ENCODE measurements at regions not wholly inside any gene's neighbourhood (a gene's known extent, or its start where the extent isn't known, plus 50 kb on each side); places are given as distances from the start of the nearest gene placed in this dataset.

- Histone ChIP-seq H3K9me3 (ENCODE audit: control insufficient read depth in 4 of 4, low read length in 3 of 4) (no peaks in the 10 kb centered on the region), H3K9ac (ENCODE audit: low read depth in 1 of 2, low read length in 2 of 2) (no peak overlapping the region), H3K4me1 (ENCODE audit: control insufficient read depth in 4 of 4, insufficient read depth in 4 of 4, low read length in 3 of 4) (no peaks in the 10 kb centered on the region), H3K4me3 (ENCODE audit: low read depth in 1 of 3, low read length in 3 of 3) (no peak overlapping the region), H3K36me3 (ENCODE audit: control insufficient read depth in 4 of 4, insufficient read depth in 3 of 4, low read depth in 1 of 4, low read length in 3 of 4) (no peaks in the 10 kb centered on the region), H3K27ac (ENCODE audit: low read depth in 1 of 2, low read length in 2 of 2) (no peak overlapping the region), H3K27me3 (ENCODE audit: control insufficient read depth in 4 of 4, insufficient read depth in 4 of 4, low read length in 3 of 4) (no peaks in the 10 kb centered on the region)
- no peak for DNase-seq (ENCODE audit: low spot score)
- 44% methylated on average over 1 of the region's 1 CpG for WGBS
- no peak for TF ChIP-seq SP1 (IDR thresholded peaks at IDR 0.05)
- TF ChIP-seq ZBTB33 (IDR thresholded peaks at IDR 0.05) = no peak
- TF ChIP-seq HNF4A (conservative IDR thresholded peaks at IDR 0.05) = no peak
- no peak for TF ChIP-seq YY1 (IDR thresholded peaks at IDR 0.05)
- no peak for TF ChIP-seq HNF4G (IDR thresholded peaks at IDR 0.05)
- no peak for TF ChIP-seq FOXA1 (IDR thresholded peaks at IDR 0.05)
- TF ChIP-seq NR2F2 (IDR thresholded peaks at IDR 0.05) = no peak
- no peak for TF ChIP-seq GABPA (IDR thresholded peaks at IDR 0.05 in 1 of 2, conservative IDR thresholded peaks at IDR 0.05 in 1 of 2)
- no peak for TF ChIP-seq JUND (IDR thresholded peaks at IDR 0.05)
- no peak for TF ChIP-seq MAX (IDR thresholded peaks at IDR 0.05)
- TF ChIP-seq ATF3 (IDR thresholded peaks at IDR 0.05) = no peak
- TF ChIP-seq FOXA2 (IDR thresholded peaks at IDR 0.05) = no peak
- no peak for TF ChIP-seq REST (IDR thresholded peaks at IDR 0.05)
- no peak for TF ChIP-seq CTCF (IDR thresholded peaks at IDR 0.05; ENCODE audit: low read depth, low read length, missing input control)
Observed at GRCh38 chr7:32126843-32127242, 56.6 kb upstream of the PDE1C start.
